Activated T-helper 17 cell treated with anti-CD3 and anti-CD28 coated beads, Interleukin-2, amount 50 U/mL, for 72 hours (primary cell): ENCODE measurements at regions not wholly inside any gene's neighbourhood (a gene's known extent, or its start where the extent isn't known, plus 50 kb on each side); places are given as distances from the start of the nearest gene placed in this dataset.
"Not testable (repeated sequence)": the region's sequence is repeated elsewhere in the genome, so short reads cannot be mapped to it uniquely, and the experiment has no call there.

Source experiments
- ATAC-seq: fragments of 150-1000 bp; cut with Tn5 transposase; replicated peaks from 2 replicates; pipeline ENCODE4 v1.10.0; 2021; ENCODE audit warnings: mild to moderate bottlenecking, moderate library complexity
- H3K27ac Mint-ChIP-seq: one replicate; pipeline ENCODE4 v1.8.0; 2022; ENCODE audit warnings: mixed read lengths
- H3K27me3 Mint-ChIP-seq: one replicate; pipeline ENCODE4 v1.8.0; 2022; ENCODE audit warnings: mixed read lengths
- H3K36me3 Mint-ChIP-seq: one replicate; pipeline ENCODE4 v1.8.0; 2022; ENCODE audit warnings: low read depth, mild to moderate bottlenecking, mixed read lengths
- H3K4me1 Mint-ChIP-seq: one replicate; pipeline ENCODE4 v1.8.0; 2022; ENCODE audit warnings: mixed read lengths
- H3K4me3 Mint-ChIP-seq: one replicate; pipeline ENCODE4 v1.8.0; 2022; ENCODE audit warnings: mild to moderate bottlenecking, mixed read lengths
- H3K9me3 Mint-ChIP-seq: one replicate; pipeline ENCODE4 v1.8.0; 2022; ENCODE audit warnings: mixed read lengths

GRCh38 chr2:5021136-5021535, 671.0 kb upstream of the SOX11 start:
- Mint-ChIP-seq H3K27ac (no peak overlapping the region), H3K4me1 (no peaks in the 10 kb centered on the region), H3K4me3 (no peak overlapping the region), H3K27me3 (no peaks in the 10 kb centered on the region), H3K9me3 (peaks cover 32% of the 10 kb centered on the region), H3K36me3 (no peaks in the 10 kb centered on the region)
- ATAC-seq: no peak

- H3K4me1 Mint-ChIP-seq: no peaks in the 10 kb centered on the region
- H3K4me3 Mint-ChIP-seq: no peak overlapping the region
- peaks cover 37% of the 10 kb centered on the region for H3K9me3 Mint-ChIP-seq
- ATAC-seq: no peak
- no peak overlapping the region for H3K27ac Mint-ChIP-seq
- H3K36me3 Mint-ChIP-seq: no peaks in the 10 kb centered on the region
- no peaks in the 10 kb centered on the region for H3K27me3 Mint-ChIP-seq
Measured at GRCh38 chr2:5022061-5022460, 670.1 kb upstream of the SOX11 start.

- ATAC-seq, H3K4me3 Mint-ChIP-seq, H3K27ac Mint-ChIP-seq, H3K36me3 Mint-ChIP-seq, H3K4me1 Mint-ChIP-seq, H3K27me3 Mint-ChIP-seq: not testable (repeated sequence)
- peaks cover 40% of the 10 kb centered on the region for H3K9me3 Mint-ChIP-seq
Measured at GRCh38 chr2:5022708-5023635, 669.2 kb upstream of the SOX11 start.

DNA sequence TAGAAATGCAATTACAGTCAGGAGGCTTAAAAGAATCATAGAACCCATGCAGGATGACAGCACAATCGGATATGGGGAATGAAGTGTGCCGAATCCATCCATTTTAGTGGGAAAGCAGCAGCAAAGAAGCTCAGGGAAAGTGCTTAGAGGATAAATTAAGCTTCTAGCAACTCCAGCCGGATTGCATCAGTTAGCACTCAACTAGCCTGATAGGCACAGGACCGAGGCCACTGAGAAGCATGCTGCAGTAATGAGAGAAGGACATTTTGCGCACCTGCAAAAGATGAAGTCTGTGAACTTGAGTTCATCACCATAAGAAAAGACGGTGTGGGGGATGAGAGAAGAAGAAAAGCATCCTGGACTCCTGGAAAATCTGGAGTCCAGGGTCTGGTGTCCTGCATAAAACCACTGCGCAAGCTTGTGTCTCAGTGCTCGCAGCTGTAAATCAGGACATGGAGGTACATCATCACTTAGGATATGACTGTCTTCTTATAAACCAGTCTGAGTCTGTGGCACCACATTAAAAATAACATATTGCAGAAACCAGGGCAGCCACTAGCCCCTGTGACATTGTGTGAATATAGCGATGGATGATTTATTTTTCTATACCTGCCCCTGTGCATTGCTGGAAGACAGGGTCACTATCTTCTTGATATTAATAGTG, 665.5 kb upstream of the SOX11 start:
- Mint-ChIP-seq H3K4me3 (no peak overlapping the region), H3K27me3 (no peaks in the 10 kb centered on the region), H3K9me3 (peaks cover 37% of the 10 kb centered on the region), H3K27ac (no peak overlapping the region), H3K4me1 (no peaks in the 10 kb centered on the region), H3K36me3 (no peaks in the 10 kb centered on the region)
- ATAC-seq: no peak

GRCh38 chr2:5035057-5035488, 657.1 kb upstream of the SOX11 start:
- no peak overlapping the region for H3K4me3 Mint-ChIP-seq
- H3K4me1 Mint-ChIP-seq: no peaks in the 10 kb centered on the region
- no peak overlapping the region for H3K27ac Mint-ChIP-seq
- H3K36me3 Mint-ChIP-seq: no peaks in the 10 kb centered on the region
- H3K9me3 Mint-ChIP-seq: peaks cover 8% of the 10 kb centered on the region
- no peak for ATAC-seq
- no peaks in the 10 kb centered on the region for H3K27me3 Mint-ChIP-seq

DNA sequence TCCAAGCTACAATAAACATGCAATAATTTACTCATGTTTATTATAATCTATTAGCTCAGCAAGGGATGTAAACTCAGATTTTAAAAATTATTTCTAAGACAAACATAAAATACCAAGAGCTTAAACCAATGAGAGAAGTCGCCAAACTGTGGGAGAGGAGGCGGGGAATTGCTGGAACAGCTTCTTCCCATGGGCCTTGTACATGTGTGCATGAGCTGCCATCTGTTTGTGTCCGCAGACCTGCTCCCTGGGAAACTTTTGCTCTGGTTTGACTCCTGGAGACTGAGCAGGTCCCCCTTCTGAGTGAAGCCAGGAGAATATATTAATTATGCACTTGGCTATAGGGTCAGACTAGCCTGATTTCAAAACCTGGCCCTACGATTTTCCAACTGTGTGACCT, 655.9 kb upstream of the SOX11 start:
- ATAC-seq: no peak
- Mint-ChIP-seq H3K4me1 (no peaks in the 10 kb centered on the region), H3K4me3 (no peak overlapping the region), H3K27ac (no peak overlapping the region), H3K27me3 (no peaks in the 10 kb centered on the region), H3K36me3 (no peaks in the 10 kb centered on the region), H3K9me3 (peaks cover 4% of the 10 kb centered on the region)

GRCh38 chr2:5039241-5039975, 652.8 kb upstream of the SOX11 start:
- Mint-ChIP-seq H3K4me1 (no peaks in the 10 kb centered on the region), H3K9me3 (no peaks in the 10 kb centered on the region), H3K27me3 (no peaks in the 10 kb centered on the region), H3K27ac (no peak overlapping the region), H3K36me3 (no peaks in the 10 kb centered on the region), H3K4me3 (no peak overlapping the region)
- no peak for ATAC-seq

- H3K4me3 Mint-ChIP-seq: no peak overlapping the region
Measured at GRCh38 chr2:5040571-5040970, 651.6 kb upstream of the SOX11 start.

GRCh38 chr2:5041501-5041900, 650.7 kb upstream of the SOX11 start:
- no peaks in the 10 kb centered on the region for H3K9me3 Mint-ChIP-seq
- H3K36me3 Mint-ChIP-seq: no peaks in the 10 kb centered on the region
- H3K4me3 Mint-ChIP-seq: no peak overlapping the region
- ATAC-seq: no peak
- no peaks in the 10 kb centered on the region for H3K27me3 Mint-ChIP-seq
- H3K27ac Mint-ChIP-seq: no peak overlapping the region
- H3K4me1 Mint-ChIP-seq: no peaks in the 10 kb centered on the region

More at GRCh38 chr2:5040571-5040970, 651.6 kb upstream of the SOX11 start:
- no peak overlapping the region for H3K27ac Mint-ChIP-seq
- H3K27me3 Mint-ChIP-seq: no peaks in the 10 kb centered on the region
- no peaks in the 10 kb centered on the region for H3K9me3 Mint-ChIP-seq
- no peaks in the 10 kb centered on the region for H3K36me3 Mint-ChIP-seq
- H3K4me1 Mint-ChIP-seq: no peaks in the 10 kb centered on the region
- no peak for ATAC-seq

DNA sequence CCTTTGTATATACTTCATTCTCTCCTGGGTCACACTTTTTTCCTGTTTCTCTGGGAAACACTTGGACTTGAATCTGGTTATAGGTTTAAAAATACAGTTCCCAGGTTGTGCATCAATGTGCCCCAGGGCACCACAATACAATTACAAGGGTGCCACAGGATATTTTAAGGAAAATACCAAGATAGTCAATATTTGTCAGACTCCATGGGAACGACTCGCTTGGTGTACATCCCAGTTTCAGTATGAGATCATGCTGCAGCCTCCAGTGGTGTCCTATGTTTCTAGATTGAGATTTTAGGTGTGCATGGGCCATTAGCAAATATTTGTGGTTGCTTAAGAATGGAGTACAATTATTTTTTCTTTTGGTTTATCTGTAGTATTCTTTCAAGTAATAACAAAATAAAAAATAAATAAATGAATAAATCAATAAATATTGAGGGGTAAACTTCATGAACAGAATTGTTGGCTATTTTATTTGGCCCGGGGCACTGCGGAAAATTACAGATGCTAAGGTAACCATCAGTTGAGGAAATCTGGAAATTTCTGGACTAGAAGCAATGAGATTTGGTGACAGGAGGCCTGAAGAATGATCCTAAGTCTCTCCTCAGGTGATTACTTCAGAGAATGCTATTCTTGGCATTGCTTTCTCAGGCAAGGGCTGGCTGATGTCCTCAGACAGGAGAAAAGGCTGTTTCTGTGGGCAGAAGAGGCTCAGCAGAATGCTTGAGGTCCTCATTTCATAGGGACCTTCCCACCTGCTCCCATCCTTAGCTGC, 649.3 kb upstream of the SOX11 start:
- ATAC-seq: no peak
- peaks cover 5% of the 10 kb centered on the region for H3K9me3 Mint-ChIP-seq
- H3K27me3 Mint-ChIP-seq: no peaks in the 10 kb centered on the region
- no peak overlapping the region for H3K4me3 Mint-ChIP-seq
- no peak overlapping the region for H3K27ac Mint-ChIP-seq
- H3K36me3 Mint-ChIP-seq: no peaks in the 10 kb centered on the region
- no peaks in the 10 kb centered on the region for H3K4me1 Mint-ChIP-seq

GRCh38 chr2:5051300-5051699, 640.9 kb upstream of the SOX11 start:
- ATAC-seq: no peak
- Mint-ChIP-seq H3K27me3 (no peaks in the 10 kb centered on the region), H3K9me3 (peaks cover 13% of the 10 kb centered on the region), H3K27ac (no peak overlapping the region), H3K36me3 (no peaks in the 10 kb centered on the region), H3K4me3 (no peak overlapping the region), H3K4me1 (no peaks in the 10 kb centered on the region)

DNA sequence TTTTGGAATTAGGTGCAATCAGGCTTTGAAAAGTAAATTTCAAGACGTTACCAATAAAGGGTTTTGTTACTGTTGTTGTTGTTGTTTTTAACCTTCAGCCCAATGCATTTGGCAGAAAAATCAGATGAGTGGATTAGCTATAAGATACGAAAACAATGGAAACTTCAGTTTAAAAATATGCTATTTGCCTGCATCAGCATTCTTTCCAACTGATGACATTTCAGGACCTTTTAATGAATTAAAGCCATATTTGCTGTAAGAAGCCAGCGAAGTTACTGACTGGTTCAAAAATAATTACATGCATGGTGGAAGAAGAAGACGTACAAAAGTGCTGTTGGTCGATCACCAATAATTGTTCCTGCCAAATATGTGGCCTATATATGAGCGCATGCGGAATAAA, 639.3 kb upstream of the SOX11 start:
- Mint-ChIP-seq H3K36me3 (no peaks in the 10 kb centered on the region), H3K4me3 (no peak overlapping the region), H3K9me3 (peaks cover 8% of the 10 kb centered on the region), H3K27me3 (no peaks in the 10 kb centered on the region), H3K4me1 (no peaks in the 10 kb centered on the region), H3K27ac (no peak overlapping the region)
- ATAC-seq: no peak

DNA sequence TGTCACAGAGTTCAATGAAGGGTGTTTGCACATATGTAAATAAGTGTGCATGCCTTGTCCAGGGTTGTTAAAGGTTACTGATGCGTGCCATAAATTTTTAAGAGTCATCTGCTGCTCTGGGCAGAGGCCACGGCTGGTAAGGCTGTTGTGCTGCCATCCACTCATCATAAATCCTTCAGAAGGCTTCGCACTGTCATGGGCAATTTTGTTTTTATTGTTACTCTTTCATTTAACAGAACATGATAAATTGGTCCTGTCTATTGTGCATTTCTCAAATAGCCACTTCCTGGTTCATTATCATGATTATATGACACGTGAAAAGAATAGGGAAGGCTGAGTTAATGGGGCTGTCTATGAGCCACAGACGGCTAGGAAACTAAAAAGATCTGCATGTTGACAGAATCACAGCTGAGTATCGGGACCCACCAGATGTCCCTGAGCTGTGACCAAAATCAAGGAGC, 634.3 kb upstream of the SOX11 start:
- ATAC-seq: no peak
- peaks cover 13% of the 10 kb centered on the region for H3K9me3 Mint-ChIP-seq
- H3K36me3 Mint-ChIP-seq: no peaks in the 10 kb centered on the region
- no peak overlapping the region for H3K4me3 Mint-ChIP-seq
- H3K27ac Mint-ChIP-seq: no peak overlapping the region
- no peaks in the 10 kb centered on the region for H3K27me3 Mint-ChIP-seq
- H3K4me1 Mint-ChIP-seq: no peaks in the 10 kb centered on the region

DNA sequence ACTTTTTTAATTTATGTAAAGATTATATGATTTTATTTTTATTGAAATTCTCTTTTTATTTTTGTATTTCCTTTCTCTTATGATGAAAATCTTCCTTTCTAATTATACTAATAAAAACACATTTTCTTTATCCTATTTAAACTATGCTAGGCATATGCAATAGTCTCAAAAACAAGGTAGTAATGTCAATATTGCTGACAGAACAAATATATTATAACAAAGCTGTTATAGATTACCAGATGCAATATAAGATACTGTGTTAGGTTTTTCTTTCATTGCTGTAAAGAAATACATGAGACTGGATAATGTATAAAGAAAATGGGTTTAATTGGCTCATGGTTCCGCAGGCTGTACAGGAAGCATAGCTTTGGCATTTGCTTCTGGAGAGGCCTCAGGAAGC, 631.2 kb upstream of the SOX11 start:
- Mint-ChIP-seq H3K27ac (no peak overlapping the region), H3K4me1 (no peaks in the 10 kb centered on the region), H3K27me3 (no peaks in the 10 kb centered on the region), H3K4me3 (no peak overlapping the region), H3K9me3 (peaks cover 22% of the 10 kb centered on the region), H3K36me3 (no peaks in the 10 kb centered on the region)
- no peak for ATAC-seq
